ENCODE measurements at regions not wholly inside any gene's neighbourhood (a gene's known extent, or its start where the extent isn't known, plus 50 kb on each side); places are given as distances from the start of the nearest gene placed in this dataset.

DNA sequence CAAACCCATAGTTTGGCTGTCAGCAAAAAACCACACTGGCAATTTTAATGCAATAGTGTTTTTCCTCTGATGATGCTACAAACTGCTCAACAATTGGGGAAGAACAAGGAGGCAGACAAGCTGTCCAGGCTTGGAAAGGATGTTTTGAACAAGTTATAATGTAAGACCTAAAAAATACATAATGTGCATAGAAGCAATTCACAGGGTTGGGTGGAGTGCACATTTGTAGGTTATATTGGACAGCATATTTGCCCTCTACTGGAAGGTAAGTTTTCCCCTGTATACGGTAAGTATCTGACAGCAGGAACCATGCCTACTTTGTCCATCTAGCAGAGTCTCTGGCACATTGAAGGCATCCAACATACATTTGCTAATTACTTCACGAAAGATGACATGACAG, 114.3 kb upstream of the PUM3 start:
- TF ChIP-seq POLR2A (IDR thresholded peaks at IDR 0.05) (no peak), EP300 (IDR thresholded peaks at IDR 0.05) (no peak), POLR2AphosphoS5 (IDR thresholded peaks at IDR 0.05) (no peak)
- TF ChIP-seq, protein P1, sequence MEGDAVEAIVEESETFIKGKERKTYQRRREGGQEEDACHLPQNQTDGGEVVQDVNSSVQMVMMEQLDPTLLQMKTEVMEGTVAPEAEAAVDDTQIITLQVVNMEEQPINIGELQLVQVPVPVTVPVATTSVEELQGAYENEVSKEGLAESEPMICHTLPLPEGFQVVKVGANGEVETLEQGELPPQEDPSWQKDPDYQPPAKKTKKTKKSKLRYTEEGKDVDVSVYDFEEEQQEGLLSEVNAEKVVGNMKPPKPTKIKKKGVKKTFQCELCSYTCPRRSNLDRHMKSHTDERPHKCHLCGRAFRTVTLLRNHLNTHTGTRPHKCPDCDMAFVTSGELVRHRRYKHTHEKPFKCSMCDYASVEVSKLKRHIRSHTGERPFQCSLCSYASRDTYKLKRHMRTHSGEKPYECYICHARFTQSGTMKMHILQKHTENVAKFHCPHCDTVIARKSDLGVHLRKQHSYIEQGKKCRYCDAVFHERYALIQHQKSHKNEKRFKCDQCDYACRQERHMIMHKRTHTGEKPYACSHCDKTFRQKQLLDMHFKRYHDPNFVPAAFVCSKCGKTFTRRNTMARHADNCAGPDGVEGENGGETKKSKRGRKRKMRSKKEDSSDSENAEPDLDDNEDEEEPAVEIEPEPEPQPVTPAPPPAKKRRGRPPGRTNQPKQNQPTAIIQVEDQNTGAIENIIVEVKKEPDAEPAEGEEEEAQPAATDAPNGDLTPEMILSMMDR (IDR thresholded peaks at IDR 0.05), result no peak
- H3K4me1 ChIP-seq, result no peaks in the 10 kb centered on the region
- WGBS, 2 donors, result 83 to 89% methylated on average over 2 of the region's 2 CpGs
- H3K27ac ChIP-seq, result no peak overlapping the region
- H3K36me3 ChIP-seq, result no peaks in the 10 kb centered on the region
- H3K27me3 ChIP-seq, result no peaks in the 10 kb centered on the region
- no peak overlapping the region for H3K4me3 ChIP-seq
- intact Hi-C loops (cut with DNase I), result no loop called here
- no peaks in the 10 kb centered on the region for H3K9me3 ChIP-seq
- DNase-seq, result no peak

DNA sequence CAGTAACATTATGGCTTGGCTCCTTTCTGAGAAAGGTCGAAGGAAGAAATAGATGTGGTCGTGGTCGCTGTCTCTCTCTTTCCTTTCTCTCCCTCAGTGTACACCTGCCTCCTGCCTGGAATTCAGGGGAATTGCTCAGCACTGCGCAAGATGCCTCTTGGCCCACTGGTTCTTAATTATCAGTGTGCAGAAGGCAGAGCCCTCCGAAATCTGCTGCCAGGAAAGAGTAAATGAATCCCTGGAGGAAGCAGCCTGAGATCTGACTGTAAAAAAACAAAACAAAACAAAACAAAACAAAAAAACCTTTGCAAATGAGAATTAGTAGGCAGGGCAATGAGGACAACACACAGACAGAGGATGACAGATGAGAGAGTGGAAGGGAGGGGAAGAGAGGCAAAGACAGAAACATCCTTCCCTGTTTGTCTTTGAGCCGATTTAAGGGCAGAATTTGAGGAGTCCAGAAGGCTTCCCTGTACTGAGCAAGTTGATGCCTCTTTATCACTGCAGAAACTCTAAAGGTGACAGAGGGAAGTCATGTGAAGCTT, 113.8 kb upstream of the PUM3 start:
- Histone ChIP-seq H3K36me3 (no peaks in the 10 kb centered on the region), H3K27ac (no peak overlapping the region), H3K4me1 (no peaks in the 10 kb centered on the region), H3K9me3 (no peaks in the 10 kb centered on the region), H3K27me3 (no peaks in the 10 kb centered on the region), H3K4me3 (no peak overlapping the region)
- TF ChIP-seq, protein P1 (IDR thresholded peaks at IDR 0.05), result no peak
- TF ChIP-seq POLR2AphosphoS5 (IDR thresholded peaks at IDR 0.05) (no peak), EP300 (IDR thresholded peaks at IDR 0.05) (no peak), POLR2A (IDR thresholded peaks at IDR 0.05) (no peak)
- DNase-seq, result no peak
- intact Hi-C loops (cut with DNase I), result no loop called here
- 74 to 78% methylated on average over 6 of the region's 6 CpGs for WGBS, 2 donors

DNA sequence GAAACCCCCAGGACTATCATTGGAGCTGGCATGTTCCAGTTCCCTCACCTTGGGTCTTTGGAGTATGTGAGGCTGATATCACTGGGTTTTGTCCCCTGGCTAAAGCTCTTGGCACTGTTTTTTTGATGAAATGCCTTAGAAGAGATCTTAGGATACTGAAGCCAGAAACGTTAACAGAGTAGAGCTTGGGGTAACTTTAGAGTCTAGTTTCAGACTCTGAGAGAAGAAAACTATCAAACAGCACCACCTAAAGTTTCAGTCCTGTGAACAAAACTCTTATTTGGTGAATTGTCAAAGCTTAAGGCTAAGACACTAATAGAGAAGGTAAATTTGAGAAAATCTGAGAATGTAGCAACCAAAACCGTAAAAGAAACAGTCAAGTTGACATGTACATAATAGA, 111.7 kb upstream of the PUM3 start:
- no peak for DNase-seq
- TF ChIP-seq EP300 (IDR thresholded peaks at IDR 0.05), result no peak
- TF ChIP-seq POLR2A (IDR thresholded peaks at IDR 0.05), result no peak
- TF ChIP-seq POLR2AphosphoS5 (IDR thresholded peaks at IDR 0.05), result no peak
- TF ChIP-seq, protein P1 (IDR thresholded peaks at IDR 0.05), result no peak
- Histone ChIP-seq H3K27ac (no peak overlapping the region), H3K4me1 (no peaks in the 10 kb centered on the region), H3K9me3 (no peaks in the 10 kb centered on the region), H3K4me3 (no peak overlapping the region), H3K27me3 (no peaks in the 10 kb centered on the region), H3K36me3 (no peaks in the 10 kb centered on the region)
- intact Hi-C loops (cut with DNase I), result no loop called here
- WGBS, 2 donors, result 52 to 67% methylated on average over 2 of the region's 2 CpGs

DNA sequence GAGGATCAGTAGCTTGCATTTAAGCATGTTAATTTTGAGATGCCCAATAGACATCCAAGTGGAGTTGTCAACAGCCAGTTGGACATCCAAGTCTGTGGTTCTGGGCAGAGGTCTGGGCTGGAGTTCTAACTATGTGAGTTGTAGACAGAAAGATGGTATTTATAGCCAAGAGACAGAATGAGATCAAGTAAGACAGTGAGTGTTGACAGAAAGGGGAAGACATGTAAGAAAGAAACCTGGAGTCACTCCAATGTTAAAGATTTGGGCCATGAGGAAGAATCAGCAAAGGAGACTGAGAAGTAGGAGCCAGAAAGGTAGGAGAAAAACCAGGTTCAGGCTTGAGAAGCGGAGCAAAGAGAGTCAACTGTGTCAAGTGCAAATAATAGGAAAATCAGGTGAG, 95.5 kb upstream of the PUM3 start:
- no peak for DNase-seq
- Histone ChIP-seq H3K36me3 (no peaks in the 10 kb centered on the region), H3K4me1 (no peaks in the 10 kb centered on the region), H3K9me3 (no peaks in the 10 kb centered on the region), H3K4me3 (no peak overlapping the region), H3K27ac (no peak overlapping the region), H3K27me3 (no peaks in the 10 kb centered on the region)
- intact Hi-C loops (cut with DNase I), result no loop called here
- TF ChIP-seq EP300 (IDR thresholded peaks at IDR 0.05) (no peak), POLR2AphosphoS5 (IDR thresholded peaks at IDR 0.05) (no peak)
- TF ChIP-seq, protein P1 (IDR thresholded peaks at IDR 0.05), result no peak
- 88 to 95% methylated on average over 1 of the region's 1 CpG for WGBS, 2 donors

DNA sequence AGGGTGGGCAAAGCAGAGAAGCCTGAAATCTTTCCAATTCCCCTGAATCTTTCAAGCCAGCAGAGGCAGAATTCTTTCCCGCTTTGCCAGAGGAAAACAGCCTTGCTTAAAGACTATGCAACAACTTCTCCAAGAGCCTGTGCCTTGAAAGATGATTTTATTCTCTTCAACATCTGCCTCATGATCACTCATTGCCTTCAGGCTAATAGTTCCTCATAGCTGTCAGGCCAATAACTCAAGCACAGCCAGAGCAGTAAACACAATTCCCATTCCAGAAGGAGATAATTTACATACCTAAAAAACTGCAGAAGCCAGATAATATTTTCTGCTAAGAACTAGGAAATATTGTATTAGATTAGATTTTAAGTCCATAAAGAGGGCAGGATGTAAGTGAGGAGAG, 92.3 kb upstream of the PUM3 start:
- H3K36me3 ChIP-seq, result no peaks in the 10 kb centered on the region
- intact Hi-C loops (cut with DNase I), result no loop called here

More for the DNA sequence above, 92.3 kb upstream of the PUM3 start:
- Histone ChIP-seq H3K9me3 (no peaks in the 10 kb centered on the region), H3K27me3 (no peaks in the 10 kb centered on the region), H3K4me3 (no peak overlapping the region), H3K4me1 (no peaks in the 10 kb centered on the region), H3K27ac (no peak overlapping the region)
- 91 to 93% methylated on average over 1 of the region's 1 CpG for WGBS, 2 donors
- no peak for DNase-seq
- TF ChIP-seq POLR2AphosphoS5 (IDR thresholded peaks at IDR 0.05) (no peak), EP300 (IDR thresholded peaks at IDR 0.05) (no peak), POLR2A (IDR thresholded peaks at IDR 0.05) (no peak)
- TF ChIP-seq, protein P1 (IDR thresholded peaks at IDR 0.05), result no peak

Measured in sigmoid colon (tissue), 6 donors.